Hematopoietic multipotent progenitor cell treated with erythropoietin and hydrocortisone succinate and interleukin-3 and kit ligand, for 6 days (in vitro differentiated cells): ENCODE measurements at regions not wholly inside any gene's neighbourhood (a gene's known extent, or its start where the extent isn't known, plus 50 kb on each side); places are given as distances from the start of the nearest gene placed in this dataset.

ENCODE experiments used
- DNase-seq: peaks from one replicate; pipeline ENCODE4 v3.0.0-alpha.2; 2015

DNA sequence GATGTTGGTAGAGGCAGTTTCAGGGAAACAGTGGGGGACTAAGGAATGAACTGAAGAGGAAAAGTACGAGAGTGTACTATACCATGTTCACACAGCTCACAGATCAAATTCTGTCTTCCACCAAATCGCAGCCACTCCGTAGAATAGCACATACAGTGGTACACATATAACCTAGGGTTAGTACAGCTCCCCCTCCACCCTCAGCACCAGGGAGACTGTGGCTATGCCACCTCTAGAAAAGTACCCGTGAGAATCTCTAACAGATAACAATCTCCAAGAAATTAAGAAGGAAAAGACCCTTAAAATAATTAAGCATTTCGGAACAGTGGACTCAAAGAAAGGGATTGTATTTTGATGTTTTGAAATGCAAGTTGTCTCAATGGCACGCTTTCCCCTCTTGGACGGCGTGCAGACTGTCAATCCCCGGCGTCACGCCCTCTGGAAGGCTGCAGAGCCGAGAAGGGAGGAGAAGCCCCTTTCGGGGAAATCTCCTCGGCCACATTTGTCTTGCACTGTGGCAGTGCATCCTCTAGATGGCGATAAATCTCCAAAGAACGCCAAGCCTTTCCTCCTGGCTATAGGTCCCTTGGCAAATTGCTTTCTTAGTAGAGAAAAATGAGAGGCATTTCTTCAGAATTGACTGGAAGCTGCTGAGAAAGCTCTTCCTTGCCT is 345.0 kb downstream of the REEP3 start:
- DNase-seq, result peak; percentile 78

DNA sequence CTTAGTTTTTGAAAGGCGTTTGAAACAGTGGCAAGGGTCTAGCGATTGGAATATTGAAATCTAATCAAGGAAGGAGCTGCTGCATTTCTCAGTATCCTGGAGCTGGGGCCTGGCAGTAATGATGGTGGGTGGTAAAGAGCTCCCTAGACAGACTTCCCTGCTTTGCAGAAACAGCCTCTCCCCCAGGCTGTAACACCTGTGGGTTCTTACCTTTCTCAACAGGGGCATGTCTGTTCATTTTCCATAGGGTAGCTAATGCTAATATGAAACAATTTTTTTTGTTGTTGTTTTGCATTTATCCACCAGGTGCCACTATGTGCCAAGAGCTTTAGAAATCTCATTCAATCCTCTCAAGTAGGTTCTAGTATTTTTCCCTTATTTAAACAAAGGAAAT is 345.5 kb downstream of the REEP3 start:
- peak; percentile 61 for DNase-seq

DNA sequence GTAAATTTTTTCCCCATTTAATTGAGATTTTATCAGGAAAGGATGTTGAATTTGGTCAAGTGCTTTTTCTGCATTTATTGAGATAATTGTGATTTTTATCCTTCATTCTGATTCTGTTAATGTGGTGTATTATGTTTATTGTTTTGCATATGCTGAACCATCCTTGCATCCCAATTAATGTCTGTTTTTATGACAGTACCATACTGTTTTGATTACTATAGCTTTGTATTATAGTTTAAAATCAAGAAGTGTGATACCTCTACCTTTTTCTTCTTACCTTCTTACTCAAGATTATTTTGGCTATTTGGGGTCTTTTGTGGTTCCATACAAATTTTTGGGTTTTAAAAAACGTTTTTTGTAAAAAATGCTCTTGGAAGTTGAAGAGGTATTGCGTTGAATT is 357.2 kb downstream of the REEP3 start:
- no peak for DNase-seq

DNA sequence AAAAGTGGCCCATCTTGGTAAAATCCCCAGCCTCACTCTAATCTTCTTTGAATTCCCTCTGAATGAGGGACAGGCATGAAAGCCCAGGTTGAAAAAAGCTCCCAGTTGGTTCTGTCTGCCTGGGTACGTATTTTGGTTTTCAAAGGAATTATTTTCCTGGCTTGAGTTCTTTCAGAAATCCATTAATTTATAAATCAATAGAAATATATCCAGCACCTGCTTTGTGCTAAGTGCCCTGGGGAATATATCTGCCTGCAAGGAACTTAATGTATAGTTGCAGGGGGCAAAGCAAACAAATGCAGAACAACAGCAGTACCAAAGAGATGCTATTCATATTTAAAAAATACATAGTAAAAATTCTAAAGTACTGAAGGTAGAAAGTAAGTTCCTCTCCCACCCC is 362.7 kb downstream of the REEP3 start:
- DNase-seq, result no peak

DNA sequence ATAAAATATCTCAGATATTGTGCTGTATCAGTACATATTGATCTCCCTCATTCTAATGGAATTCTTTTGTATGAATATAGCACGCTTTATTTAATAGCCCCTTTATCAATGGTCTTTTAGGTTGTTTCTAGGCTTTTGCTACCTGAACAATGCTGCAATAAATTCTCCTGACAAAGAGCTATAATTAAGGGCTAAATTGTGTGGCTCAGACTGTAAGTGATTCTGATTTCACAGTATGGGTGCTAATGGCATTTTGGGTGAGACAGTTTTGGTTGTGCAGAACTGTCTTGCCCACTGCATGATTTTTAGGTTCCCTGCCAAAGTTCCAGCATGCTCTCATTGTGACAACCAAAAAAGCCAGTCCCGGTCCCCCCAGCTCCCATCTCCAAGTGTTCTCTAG is 363.2 kb downstream of the REEP3 start:
- no peak for DNase-seq

DNA sequence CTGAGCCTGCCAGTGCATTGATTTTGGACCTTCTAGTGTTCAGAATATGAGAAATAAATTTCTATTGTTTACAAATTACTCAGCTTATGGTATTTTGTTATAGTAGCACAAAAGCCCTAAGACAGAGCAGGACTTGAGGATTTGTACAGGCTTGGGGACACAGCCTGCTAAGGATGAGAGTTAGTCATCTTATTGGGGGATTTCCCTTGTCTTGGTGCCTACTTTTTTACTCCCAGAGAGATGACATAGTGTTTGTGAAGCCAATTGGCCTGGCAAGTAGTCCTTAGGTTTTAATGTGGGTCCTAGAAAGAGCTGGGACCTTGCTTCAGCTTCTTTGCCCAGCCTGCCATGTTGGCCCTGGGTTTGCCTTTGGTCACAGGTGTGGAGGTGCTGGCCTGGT is 364.0 kb downstream of the REEP3 start:
- DNase-seq, result no peak

DNA sequence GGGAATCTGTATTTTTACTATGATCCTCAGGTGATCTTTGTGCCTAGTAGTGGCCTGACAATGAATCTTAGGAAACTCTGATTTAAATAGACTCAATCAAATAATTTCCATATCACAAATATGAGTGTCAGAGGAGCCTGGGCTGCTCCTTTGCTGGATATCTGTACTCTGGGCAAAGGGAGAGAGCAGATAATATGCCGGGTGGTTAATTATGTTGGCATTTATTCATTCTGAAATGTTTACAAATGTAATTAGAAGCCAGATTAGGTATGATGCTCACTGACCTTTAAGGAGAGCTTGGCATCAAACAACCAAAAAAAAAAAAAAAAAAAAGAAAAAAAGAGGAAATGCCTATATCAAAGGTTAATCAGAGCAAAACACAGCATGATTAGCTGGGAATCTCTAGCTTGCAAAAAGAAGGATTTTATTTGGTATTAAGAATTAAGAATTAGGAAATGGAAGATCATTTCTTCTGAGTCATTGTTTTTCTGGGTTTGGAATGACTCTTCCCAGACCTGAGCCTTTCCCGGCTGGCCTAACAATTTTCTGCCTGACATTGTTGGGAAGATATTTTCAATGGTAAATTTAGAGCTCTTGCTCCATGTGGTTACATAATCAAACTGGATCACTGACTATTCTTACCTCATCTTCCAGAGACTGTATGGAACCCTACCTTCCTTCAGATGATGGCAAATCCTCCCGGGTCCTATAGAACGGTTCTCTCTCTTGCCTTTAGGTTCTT is 365.3 kb downstream of the REEP3 start:
- DNase-seq, result no peak

DNA sequence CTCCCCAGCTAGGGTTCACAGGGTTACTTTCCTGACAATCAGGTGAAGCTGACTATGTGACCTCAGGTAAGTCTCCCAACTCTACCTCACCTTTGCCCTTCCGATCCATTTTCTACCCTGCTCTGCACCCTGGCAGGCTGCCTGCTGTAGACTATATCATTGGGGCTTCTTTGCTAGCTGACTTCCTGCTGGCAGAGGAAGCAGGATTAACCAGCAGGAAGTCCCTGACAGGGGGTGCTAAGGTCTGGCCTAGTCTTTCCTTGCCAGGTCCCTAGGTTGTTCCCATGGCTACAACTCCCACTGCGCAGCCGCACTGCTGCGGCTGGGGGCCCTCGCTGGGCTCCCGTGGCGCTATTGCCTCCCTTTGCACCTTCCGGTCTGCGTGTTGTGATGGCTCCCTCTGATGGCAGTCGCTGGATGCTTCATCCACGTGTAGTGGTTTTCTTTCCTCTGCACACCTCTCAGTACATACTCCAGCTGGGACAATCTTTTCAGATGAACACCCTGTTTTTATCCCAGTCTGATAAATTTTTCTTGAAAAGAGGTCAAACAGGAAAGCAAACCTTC is 365.9 kb downstream of the REEP3 start:
- DNase-seq, result peak; percentile 9

DNA sequence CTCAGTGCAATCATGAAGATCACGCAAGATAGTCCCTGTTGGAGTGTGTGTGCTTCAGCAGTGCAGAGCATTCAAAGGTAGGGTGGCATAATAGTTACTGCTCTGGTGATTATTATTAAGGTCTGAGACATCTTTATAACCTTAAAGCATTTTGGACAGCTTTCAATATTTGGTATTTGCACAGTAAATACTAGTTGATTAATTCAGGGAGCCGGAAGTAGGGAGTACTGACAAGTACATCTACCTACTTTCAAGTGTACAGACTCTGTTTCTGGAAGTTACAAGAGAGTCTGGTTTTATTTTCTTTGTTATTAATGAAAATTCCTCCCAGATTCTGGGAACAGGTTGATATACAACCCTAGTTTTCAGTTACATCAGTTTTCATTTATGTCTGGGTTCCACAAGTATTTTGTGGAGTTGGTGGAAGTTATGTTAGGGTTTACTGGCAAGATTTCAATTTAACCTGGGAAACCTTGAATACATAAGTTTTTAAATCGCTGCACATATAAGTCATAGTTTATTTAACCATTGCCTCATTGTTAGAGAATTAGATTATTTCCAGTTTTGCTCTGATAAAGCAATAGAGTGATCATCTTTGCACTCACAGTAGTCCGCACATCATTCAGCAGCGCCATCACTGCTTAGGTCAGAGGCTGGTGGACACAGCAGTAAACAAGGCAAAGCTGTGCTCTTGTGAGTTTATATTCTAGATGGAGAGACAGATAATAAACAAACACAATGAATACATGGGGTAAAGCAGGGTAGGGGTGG is 366.6 kb downstream of the REEP3 start:
- DNase-seq, result no peak

DNA sequence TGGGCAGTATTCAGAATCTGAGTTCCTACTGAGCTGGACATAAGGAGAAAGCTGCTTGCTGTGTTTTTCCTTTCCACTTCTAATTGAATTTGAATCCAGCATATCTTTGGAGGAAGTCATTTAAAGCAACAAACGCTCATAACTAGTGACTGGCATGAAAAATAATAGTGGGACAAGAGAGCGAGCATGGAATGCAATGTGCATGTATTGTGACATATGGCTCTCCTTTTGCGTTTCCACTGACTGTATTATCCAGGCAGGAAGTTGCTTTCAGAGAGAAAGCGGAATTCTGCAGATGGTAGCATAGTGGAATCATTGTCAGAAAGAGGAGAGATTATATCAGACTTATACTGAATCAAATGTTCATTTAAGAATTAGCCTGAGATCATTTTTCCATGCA is 368.6 kb downstream of the REEP3 start:
- DNase-seq, result no peak

DNA sequence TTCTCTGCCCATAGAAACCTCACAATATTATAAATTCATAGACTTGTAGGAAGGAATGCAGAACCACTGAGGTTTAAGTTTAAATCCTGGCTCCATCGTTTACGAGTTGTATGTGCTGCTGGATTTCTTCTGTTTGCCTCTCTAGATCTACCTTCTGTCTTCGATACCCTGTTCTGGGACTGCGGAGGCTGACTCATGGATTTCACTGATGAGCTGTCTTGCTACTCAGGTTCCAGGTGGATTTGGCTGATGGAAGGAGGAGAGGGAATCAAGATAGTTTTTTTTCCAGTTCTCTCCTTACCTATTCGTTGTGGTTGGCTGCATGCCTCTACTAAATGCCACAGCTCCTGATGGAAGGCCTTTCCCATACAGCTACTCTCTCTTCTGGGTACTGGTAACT is 375.8 kb downstream of the REEP3 start:
- DNase-seq, result no peak

DNA sequence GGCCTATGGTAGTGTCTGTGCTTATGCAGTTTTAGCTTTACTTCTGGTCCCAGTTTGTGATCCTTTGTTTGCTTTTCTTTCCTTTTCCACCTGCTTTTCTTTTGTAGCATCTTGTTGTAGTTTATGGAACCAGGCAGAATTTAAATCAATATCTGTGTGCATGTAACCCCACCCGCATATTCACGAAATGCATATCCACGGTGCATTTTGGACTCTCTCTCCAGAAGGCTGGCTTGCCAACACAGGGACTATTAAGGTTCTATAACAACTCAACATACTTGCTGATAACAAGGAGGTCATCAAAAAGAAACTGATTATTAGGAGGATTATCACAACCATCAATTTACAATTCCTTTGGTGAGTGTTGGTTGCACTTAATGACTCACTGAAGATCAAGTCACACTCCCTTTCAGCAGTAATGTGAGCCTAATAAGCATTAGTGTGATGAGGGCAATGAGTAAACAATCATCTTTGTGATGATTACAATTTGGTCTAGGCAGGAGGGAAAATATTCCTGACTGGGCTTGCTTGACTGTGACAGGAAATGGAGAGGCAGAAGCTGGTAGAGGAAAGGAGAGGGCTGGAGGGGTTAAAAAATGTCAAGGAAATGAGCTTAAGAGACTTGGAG is 378.6 kb downstream of the REEP3 start:
- no peak for DNase-seq

DNA sequence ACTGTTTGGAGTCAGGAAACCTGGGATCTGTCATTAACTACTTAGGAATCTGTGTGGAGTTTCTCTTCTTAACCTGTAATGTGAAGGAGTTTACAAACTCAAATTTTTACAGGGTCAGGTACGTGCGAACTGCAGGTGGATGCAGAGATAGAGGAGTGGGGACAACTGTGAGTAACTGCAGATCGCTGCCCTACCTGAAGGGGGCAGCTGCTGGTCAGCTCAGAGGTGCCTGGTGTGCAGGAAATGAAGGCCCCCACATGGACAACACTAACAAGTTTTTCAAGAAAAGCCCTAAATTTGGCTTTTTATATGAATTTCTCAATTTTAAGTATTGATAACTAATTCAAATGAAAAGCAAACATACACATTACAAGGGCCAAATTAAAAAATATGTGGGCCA is 380.0 kb downstream of the REEP3 start:
- DNase-seq, result peak; percentile 4

DNA sequence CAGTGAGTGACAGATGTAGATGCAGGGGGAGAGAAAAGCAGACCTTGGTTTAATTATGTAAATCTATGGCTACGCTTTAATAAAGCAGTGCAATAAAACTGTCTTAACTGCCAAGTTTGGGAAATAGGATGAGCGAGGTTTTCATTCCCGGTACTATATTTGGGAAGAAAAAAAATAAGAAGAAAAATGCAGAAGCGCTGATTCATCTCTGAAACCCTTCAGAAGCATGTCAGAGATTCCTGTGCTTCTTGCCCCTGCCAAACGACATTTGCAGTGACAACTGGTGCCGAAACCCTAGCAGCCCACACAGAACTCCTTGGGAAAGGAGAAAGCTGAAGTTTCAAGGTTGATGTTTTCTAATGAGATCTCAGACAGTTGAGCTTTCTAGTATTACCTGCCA is 380.7 kb downstream of the REEP3 start:
- DNase-seq, result no peak

DNA sequence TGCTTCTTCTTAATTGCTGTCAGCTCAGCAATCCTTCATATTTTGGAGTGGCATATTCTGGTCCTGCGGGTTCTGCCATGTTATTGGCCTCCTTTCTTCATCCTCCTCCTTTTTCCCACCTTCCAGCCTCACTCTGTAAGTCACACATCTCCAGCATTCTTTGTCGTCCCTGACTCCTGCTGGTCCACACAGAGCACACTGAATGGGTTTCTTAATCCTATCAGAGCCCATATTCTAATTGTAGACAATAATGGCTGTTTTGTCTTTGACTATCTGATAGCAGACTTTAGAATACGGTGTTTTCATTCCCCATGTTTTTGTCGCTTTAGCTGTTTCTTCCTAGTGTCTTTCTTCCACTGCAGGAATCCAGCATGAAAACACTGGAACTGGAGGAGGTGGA is 389.6 kb downstream of the REEP3 start:
- DNase-seq, result no peak

DNA sequence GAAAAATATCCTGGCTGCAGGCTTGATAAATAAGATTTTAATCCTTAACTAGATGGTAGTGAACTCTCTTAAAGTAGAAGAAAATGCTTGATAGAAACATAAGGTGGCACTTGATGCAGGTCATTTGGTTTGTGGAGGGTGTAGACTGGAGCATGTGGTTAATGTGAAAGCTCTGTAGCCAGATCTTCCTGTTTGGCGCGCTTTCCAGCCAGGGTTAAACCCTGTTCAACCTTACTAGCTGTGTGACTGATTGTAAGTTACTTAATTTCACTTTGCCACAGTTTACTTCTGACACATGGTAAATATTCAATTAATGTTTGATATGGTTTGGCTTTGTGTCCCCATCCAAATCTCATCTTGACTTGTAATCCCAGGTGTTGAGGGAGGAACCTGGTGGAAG is 394.0 kb downstream of the REEP3 start:
- DNase-seq, result no peak

DNA sequence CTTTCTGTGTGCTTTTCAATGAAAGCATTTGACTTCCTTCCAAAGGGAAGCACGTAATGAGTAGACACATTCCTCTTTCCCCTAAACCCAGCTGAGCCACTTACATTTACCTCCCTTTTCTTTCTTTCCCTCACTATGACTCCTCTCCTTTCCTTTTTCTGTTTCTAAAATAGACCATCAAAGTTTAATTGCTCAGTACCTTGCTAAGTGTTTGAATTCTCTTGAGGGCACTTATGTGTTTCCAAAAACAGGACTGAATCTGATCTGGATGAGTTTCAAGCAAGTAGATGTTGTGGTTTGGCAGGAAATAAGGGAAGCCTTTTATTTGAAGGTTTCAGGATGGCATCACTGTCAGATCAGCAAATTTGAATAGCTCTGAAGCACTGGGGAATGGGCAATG is 396.2 kb downstream of the REEP3 start:
- DNase-seq, result no peak

DNA sequence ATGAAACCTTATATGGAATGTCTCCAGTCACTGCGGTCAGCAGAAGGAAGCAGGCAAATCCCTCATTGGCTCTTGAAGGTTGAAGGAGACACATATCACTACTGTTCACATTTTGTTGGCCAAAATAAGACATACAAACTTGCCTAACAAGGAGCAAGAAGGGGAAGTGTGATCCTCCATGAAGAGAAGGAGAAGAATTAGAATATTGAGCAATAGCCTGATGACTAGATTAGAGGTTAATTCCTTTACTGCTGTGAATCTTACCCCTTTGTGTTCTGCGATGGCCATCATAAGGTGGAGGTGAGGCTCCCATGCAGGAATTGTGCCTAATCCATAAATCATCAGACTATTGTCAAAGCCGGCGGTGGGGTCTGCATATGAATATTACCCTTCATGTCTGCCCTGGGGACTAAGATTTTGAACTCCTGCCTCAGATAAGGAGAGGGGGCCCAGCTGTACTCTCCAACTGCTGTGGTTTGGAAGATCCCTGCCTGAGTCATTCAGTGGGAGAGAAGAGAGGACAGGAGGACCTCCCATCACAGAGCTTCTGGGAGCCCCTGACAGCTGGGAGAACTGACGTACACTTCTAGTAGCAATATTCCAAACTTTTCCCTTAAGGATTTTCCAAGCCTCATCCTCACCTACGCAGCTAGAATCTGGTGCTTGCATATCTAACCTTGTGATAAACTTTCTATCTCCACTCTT is 398.5 kb downstream of the REEP3 start:
- DNase-seq, result peak; percentile 24

DNA sequence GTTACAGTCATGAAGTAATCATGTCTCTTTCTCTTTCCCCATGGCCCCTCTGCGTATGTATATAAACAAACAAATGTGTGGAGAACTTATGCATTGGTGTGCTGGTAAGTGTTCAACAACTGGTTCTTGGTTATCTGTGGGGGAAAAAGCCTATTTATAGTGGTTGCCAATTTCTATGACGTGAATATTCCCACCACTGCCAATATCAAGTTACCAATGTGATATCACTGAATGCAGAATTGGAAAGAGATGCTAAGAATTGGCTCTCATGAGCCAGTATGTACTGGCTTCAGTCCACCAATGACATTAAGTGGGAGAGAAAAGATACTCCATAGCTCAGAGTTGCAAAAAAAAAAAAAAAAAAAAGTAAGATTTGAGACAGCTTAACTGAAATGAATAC is 399.7 kb downstream of the REEP3 start:
- no peak for DNase-seq

DNA sequence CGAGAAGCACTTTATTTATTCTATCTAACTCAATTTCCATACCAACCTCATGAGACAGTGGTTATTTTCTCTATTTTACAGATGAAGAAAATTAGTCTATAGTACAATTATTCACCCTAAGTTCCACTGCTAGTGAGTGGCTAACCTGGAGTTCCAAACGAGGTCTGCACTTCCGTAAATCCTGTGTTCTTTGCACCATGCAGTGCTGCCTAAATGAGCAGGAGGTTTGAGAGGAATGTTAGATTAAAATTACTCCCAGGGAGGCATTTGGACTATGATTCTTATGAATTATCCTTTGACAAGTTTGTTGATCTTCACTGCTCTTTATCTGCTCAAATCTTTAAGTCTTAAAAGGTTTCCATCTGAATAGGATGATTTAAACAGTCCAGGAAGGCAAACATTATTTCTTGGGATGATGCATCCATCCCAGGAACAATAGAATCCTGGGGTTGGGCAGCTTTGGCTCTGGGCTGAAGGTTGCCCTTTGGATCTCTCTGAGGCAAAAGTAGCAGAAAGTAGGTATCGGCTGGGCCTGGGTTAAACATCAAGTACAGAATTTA is 400.8 kb downstream of the REEP3 start:
- DNase-seq, result no peak

DNA sequence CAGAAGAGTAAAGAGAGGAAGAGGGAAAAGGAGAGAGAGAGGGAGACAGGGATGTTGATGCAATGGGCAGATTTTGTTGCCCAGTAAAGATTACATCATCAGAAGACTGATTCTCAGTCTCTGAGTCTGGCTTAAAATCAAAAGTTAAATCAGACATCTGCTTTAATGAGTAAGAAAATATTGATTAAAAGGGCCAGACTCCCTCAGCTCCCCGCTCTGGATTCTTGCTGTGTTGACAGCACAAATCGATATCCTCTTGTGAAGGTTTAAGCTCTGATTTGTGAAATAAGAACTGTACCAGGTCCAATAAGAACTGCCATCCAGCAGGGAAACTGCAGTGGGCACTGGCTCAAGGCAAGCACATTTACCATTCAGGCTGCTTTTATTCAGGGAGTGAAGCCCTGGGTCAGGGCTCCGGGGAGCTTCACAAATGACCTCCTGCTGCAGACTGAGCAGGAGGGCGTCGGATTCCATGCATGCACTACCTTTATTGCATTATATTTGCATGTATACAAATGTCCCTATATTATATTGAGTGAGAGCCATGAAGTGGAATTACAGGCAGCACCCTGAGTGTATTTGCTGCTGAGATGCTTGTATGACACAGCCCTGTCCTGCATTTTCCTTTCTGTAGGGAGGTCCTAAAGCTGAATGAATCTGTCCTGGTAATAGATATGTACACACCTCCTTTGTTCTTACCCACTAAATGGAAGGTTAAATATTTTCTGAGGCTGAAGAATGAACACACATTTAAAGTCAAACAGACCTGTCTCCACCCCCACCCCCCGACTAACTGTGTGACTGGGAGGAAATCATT is 401.5 kb downstream of the REEP3 start:
- DNase-seq, result no peak
